HUES48 (cell line): ENCODE measurements at regions not wholly inside any gene's neighbourhood (a gene's known extent, or its start where the extent isn't known, plus 50 kb on each side); places are given as distances from the start of the nearest gene placed in this dataset.

Source experiments
- H3K27ac ChIP-seq: one replicate; pipeline ENCODE4 v1.7.0; 2013; ENCODE audit warnings: low read depth, low read length, inconsistent platforms
- H3K27me3 ChIP-seq: 2 replicates; pipeline ENCODE4 v1.6.1; 2013; ENCODE audit warnings: mild to moderate bottlenecking, low read length; ENCODE audit not compliant: control insufficient read depth, insufficient read depth
- H3K36me3 ChIP-seq: 2 replicates; pipeline ENCODE4 v1.6.1; 2013; ENCODE audit warnings: low read length; ENCODE audit not compliant: control insufficient read depth, insufficient read depth
- H3K4me1 ChIP-seq: 2 replicates; pipeline ENCODE4 v1.6.1; 2013; ENCODE audit warnings: mild to moderate bottlenecking, low read length; ENCODE audit not compliant: control insufficient read depth, insufficient read depth
- H3K4me3 ChIP-seq: 2 replicates; pipeline ENCODE4 v1.5.1; 2013; ENCODE audit warnings: mild to moderate bottlenecking, low read depth, low read length
- H3K9ac ChIP-seq: 2 replicates; pipeline ENCODE4 v1.6.1; 2013; ENCODE audit warnings: mild to moderate bottlenecking, low read depth, low read length, moderate library complexity
- H3K9me3 ChIP-seq: 2 replicates; pipeline ENCODE4 v1.6.1; 2013; ENCODE audit warnings: low read length; ENCODE audit not compliant: control insufficient read depth, insufficient read depth

DNA sequence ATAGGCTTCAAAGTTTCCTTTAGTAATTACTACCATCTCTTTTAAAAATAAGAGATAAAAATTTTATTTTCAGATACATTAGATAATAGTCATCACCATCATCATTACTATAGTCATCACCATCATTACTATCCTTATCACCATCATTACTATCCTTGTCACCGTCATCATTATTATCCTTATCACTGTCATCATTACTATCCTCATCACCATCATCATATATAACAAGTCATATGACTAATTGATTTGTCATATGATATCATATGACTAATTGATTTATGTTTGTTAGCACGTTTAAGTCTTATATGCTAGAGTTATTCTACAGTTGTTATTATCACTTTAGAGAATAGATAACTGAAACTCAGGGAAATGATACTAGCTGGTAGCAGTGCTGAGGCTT, 382.1 kb upstream of the CDH18 start:
- Histone ChIP-seq H3K9ac (no peak overlapping the region), H3K27me3 (no peaks in the 10 kb centered on the region), H3K36me3 (no peaks in the 10 kb centered on the region), H3K4me1 (no peaks in the 10 kb centered on the region), H3K4me3 (no peak overlapping the region), H3K27ac (no peak overlapping the region), H3K9me3 (no peaks in the 10 kb centered on the region)

DNA sequence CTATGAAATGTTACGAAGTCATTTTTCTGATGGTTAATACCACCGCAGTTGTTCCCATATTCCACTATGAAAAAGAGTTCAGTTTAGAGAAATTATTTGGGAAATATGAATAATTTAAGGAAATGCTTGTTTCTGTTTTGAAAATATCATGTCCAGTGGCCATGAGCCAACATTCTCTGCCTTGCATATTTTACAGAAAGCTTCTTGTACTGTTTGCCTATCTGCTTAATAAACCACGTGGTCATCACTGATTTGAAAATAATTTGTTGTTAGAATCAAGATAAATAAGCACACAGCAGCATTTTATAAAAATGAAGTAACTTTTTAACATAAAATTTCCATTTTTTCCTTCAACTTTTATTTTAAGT, 381.5 kb upstream of the CDH18 start:
- no peaks in the 10 kb centered on the region for H3K9me3 ChIP-seq
- H3K4me1 ChIP-seq = no peaks in the 10 kb centered on the region
- H3K36me3 ChIP-seq = no peaks in the 10 kb centered on the region
- H3K4me3 ChIP-seq = no peak overlapping the region
- no peak overlapping the region for H3K27ac ChIP-seq
- H3K9ac ChIP-seq = no peak overlapping the region
- H3K27me3 ChIP-seq = no peaks in the 10 kb centered on the region

- Histone ChIP-seq H3K27me3 (no peaks in the 10 kb centered on the region), H3K36me3 (no peaks in the 10 kb centered on the region), H3K9ac (no peak overlapping the region), H3K4me3 (no peak overlapping the region), H3K4me1 (no peaks in the 10 kb centered on the region), H3K9me3 (no peaks in the 10 kb centered on the region), H3K27ac (no peak overlapping the region)
These were observed 380.8 kb upstream of the CDH18 start for GRCh38 chr5:20368571-20369517.

DNA sequence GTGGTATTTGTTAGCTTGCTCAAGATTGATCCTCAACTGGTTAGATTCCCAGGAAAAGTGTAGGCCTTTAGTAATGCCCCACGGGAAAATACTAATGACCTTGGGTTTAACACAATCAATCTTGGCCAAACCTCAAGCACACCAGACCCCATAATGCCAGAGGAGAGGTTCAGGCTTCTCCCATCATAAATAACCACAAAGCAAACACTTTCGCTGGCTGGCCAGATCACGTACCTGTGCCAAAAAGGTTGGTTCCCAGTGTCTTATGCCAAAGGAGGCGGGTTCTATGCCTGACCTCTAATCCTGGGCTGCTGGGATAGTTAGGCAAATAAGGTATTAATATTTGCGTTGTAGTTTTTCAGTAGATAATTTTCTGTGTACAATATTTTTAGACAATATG, 379.2 kb upstream of the CDH18 start:
- H3K4me3 ChIP-seq = no peak overlapping the region
- H3K9ac ChIP-seq = no peak overlapping the region
- no peaks in the 10 kb centered on the region for H3K9me3 ChIP-seq
- H3K4me1 ChIP-seq = no peaks in the 10 kb centered on the region
- no peaks in the 10 kb centered on the region for H3K36me3 ChIP-seq
- H3K27ac ChIP-seq = no peak overlapping the region
- no peaks in the 10 kb centered on the region for H3K27me3 ChIP-seq

DNA sequence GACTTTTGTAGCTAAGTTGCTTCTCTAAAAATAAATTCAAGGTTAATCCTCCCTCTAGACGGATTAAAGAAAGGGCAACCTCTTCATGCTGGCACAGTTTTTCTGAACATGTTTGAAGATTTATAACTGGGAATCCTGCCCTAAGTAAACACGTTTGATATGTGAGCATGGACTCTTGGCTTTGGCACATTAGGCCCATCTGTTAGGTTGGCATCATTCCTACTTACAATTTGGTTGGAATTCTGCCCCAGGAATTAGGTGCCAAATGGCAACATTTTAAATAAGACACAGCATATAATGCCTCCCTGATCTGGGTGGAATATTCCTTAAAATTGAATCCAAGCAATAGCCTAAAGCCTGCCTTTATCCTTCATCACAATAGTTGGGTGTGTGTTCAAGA, 372.3 kb upstream of the CDH18 start:
- Histone ChIP-seq H3K9me3 (no peaks in the 10 kb centered on the region), H3K27me3 (no peaks in the 10 kb centered on the region), H3K27ac (no peak overlapping the region), H3K9ac (no peak overlapping the region), H3K4me1 (no peaks in the 10 kb centered on the region), H3K4me3 (no peak overlapping the region), H3K36me3 (no peaks in the 10 kb centered on the region)

DNA sequence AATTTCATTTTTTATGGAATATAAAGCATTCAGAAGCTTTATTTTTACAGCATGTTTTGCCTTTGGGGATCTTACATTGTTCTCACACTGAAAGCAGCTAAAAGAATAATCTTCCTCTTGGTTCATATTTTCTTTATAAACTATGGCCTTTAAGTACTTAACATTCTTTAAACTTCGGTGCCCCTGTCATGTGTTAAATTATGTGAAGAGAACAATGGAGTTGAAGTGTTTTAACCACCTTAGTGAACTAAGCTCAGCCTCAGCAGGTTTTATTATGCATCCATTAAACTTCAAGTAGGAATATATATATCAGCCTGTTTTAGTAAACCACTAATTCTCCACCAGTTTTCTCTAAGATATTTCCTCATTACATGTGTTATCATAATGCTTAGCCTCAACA, 371.4 kb upstream of the CDH18 start:
- Histone ChIP-seq H3K9ac (no peak overlapping the region), H3K27me3 (no peaks in the 10 kb centered on the region)

DNA sequence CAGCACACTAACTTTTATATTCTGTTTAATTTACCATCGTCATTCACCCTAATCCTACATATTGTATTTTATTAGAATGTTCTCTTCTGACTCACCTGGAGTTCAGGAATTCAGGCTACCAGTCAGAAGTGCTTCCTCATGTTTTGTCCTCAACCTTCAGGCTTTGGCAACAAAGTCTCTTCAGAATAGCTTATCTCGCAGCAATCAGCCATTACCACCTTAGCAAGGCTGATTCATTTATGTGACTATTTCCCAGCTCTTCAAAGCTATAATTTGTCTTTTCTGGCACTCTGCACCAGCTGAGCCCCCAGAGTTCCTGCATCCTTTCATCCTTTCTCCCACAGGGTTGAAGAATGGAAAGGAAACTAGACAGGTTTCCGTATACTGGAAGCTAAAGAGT, 365.5 kb upstream of the CDH18 start:
- no peak overlapping the region for H3K27ac ChIP-seq
- H3K9me3 ChIP-seq = no peaks in the 10 kb centered on the region
- no peaks in the 10 kb centered on the region for H3K36me3 ChIP-seq
- no peaks in the 10 kb centered on the region for H3K4me1 ChIP-seq
- H3K4me3 ChIP-seq = no peak overlapping the region
- no peaks in the 10 kb centered on the region for H3K27me3 ChIP-seq
- H3K9ac ChIP-seq = no peak overlapping the region

More for the DNA sequence above, 371.4 kb upstream of the CDH18 start:
- Histone ChIP-seq H3K9me3 (no peaks in the 10 kb centered on the region), H3K4me3 (no peak overlapping the region), H3K36me3 (no peaks in the 10 kb centered on the region), H3K4me1 (no peaks in the 10 kb centered on the region), H3K27ac (no peak overlapping the region)

DNA sequence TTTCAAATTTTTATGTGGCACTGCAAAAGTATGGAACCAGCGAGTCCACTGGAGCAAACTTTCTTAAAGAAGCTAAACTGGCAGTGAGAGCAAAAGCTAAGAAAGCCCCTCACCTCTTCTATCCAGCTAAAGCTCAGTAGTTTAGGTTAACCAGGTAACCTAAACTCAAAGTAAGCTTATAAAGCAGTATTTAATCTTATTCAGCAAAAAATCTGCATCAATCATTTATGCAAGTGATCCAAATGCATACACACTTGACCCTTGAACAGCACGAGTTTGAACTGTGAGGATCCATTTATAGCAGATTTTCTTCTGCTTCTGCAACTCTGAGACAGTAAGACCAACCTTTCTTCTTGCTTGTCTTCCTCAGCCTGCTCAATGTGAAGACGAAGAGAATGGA, 363.8 kb upstream of the CDH18 start:
- H3K36me3 ChIP-seq = no peaks in the 10 kb centered on the region

GRCh38 chr5:20348321-20348720, 360.3 kb upstream of the CDH18 start:
- Histone ChIP-seq H3K27ac (no peak overlapping the region), H3K36me3 (no peaks in the 10 kb centered on the region), H3K9ac (no peak overlapping the region), H3K27me3 (no peaks in the 10 kb centered on the region), H3K4me3 (no peak overlapping the region), H3K9me3 (peaks cover 9% of the 10 kb centered on the region), H3K4me1 (no peaks in the 10 kb centered on the region)

More for the DNA sequence above, 363.8 kb upstream of the CDH18 start:
- Histone ChIP-seq H3K9me3 (peaks cover 9% of the 10 kb centered on the region), H3K27me3 (no peaks in the 10 kb centered on the region), H3K27ac (no peak overlapping the region), H3K4me3 (no peak overlapping the region), H3K4me1 (no peaks in the 10 kb centered on the region), H3K9ac (no peak overlapping the region)

GRCh38 chr5:20347334-20347733, 359.3 kb upstream of the CDH18 start:
- Histone ChIP-seq H3K27ac (no peak overlapping the region), H3K4me1 (no peaks in the 10 kb centered on the region), H3K9me3 (peaks cover 9% of the 10 kb centered on the region), H3K27me3 (no peaks in the 10 kb centered on the region), H3K9ac (no peak overlapping the region), H3K4me3 (no peak overlapping the region), H3K36me3 (no peaks in the 10 kb centered on the region)

GRCh38 chr5:20340126-20340525, 352.1 kb upstream of the CDH18 start:
- H3K9me3 ChIP-seq = no peaks in the 10 kb centered on the region
- H3K36me3 ChIP-seq = no peaks in the 10 kb centered on the region
- H3K9ac ChIP-seq = no peak overlapping the region
- no peaks in the 10 kb centered on the region for H3K27me3 ChIP-seq
- H3K27ac ChIP-seq = no peak overlapping the region
- H3K4me1 ChIP-seq = no peaks in the 10 kb centered on the region
- no peak overlapping the region for H3K4me3 ChIP-seq
